ENCODE measurements at regions not wholly inside any gene's neighbourhood (a gene's known extent, or its start where the extent isn't known, plus 50 kb on each side); places are given as distances from the start of the nearest gene placed in this dataset.

DNA sequence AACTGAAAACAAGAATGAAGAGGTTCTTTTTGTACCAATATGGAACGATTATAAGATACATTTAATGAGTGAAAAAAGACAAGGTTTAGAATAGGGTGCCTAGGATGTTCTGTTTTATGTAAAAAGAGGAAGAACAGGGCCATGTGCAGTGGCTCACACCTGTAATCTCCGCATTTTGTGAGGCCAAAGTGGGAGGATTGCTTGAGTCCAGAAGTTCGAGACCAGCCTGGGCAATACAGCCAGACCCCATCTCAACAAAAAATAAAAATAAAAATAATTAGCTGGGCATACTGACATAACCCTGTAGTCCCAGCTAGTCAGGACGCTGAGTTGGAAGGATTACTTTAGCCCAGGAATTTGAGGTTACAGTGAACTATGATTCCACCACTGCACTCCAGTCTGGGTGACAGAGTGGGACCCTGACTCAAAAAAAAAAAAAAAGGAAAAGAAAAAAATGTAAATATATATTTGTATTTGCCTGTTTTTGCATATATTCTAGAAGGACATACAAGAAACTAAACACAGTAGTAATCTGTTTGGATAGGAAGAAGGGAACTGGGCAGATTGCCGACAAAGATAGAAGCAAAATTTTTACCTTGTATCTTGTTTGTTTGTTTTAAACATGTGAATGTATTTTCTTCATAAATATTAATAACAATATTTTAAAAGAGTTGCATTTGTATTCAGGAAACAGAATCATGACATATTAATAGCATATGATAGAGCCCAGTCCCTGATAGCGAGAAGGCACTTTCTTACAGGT, 174.3 kb downstream of the SOX2 start:
- TF ChIP-seq POLR2A (IDR thresholded peaks at IDR 0.05; ENCODE audit: low read length) (no peak), GATA1 (IDR thresholded peaks at IDR 0.05; ENCODE audit: low read depth, low read length) (no peak)
